Heart right ventricle (tissue), 16 donors: ENCODE measurements at regions not wholly inside any gene's neighbourhood (a gene's known extent, or its start where the extent isn't known, plus 50 kb on each side); places are given as distances from the start of the nearest gene placed in this dataset.

Source experiments
- ATAC-seq, 8 donors: fragments of 200-7000 bp; cut with Tn5 transposase; one replicate each; pipeline ENCODE4 v1.9.1; 2020; ENCODE audit warnings: mild to moderate bottlenecking in 8 of 8, moderate library complexity in 8 of 8, moderate number of reproducible peaks in 1 of 8
- DNase-seq, 2 donors: peaks; one replicate each; pipeline ENCODE4 v3.0.0-alpha.2; 2020
- H3K27ac ChIP-seq, 10 donors: fragments of 200-600 bp; sonication (generic) in 2 of 10; one replicate each; pipeline versions ENCODE4 v1.5.0 to v1.8.0; 2020 to 2022; ENCODE audit warnings: mild to moderate bottlenecking in 3 of 10
- H3K27me3 ChIP-seq, 7 donors: fragments of 200-600 bp; one replicate each; pipeline ENCODE4 v1.8.0; 2021 to 2022; ENCODE audit warnings: mild to moderate bottlenecking in 2 of 7
- H3K36me3 ChIP-seq, 9 donors: fragments of 200-600 bp; sonication (generic) in 1 of 9; one replicate each; pipeline versions ENCODE4 v1.5.0 to v1.8.0; 2020 to 2022; ENCODE audit warnings: mild to moderate bottlenecking in 2 of 9
- H3K4me1 ChIP-seq, 9 donors: fragments of 200-600 bp; sonication (generic) in 1 of 9; one replicate each; pipeline versions ENCODE4 v1.5.0 to v1.8.0; 2020 to 2022; ENCODE audit warnings: mild to moderate bottlenecking in 4 of 9
- H3K4me3 ChIP-seq, 10 donors: fragments of 200-600 bp; sonication (generic) in 2 of 10; one replicate each; pipeline versions ENCODE4 v1.5.0 to v1.8.0; 2020 to 2022; ENCODE audit warnings: mild to moderate bottlenecking in 7 of 10, moderate library complexity in 2 of 10
- H3K9me3 ChIP-seq, 11 donors: fragments of 200-600 bp in 10 of 11; sonication (generic) in 2 of 11; one replicate each; pipeline versions ENCODE4 v1.5.0 to v1.8.0; 2013 to 2022; ENCODE audit warnings: mild to moderate bottlenecking in 2 of 11, control low read depth in 1 of 11, moderate library complexity in 1 of 11
- CTCF ChIP-seq, 9 donors: fragments of 200-600 bp; sonication (generic) in 2 of 9; IDR thresholded peaks; one replicate each; pipeline versions ENCODE4 v1.5.0 to v1.8.0; 2021 to 2022; ENCODE audit warnings: antibody characterized with exemption in 9 of 9, mild to moderate bottlenecking in 5 of 9, moderate library complexity in 1 of 9
- WGBS, 2 donors: extraction: QIAGEN DNeasy Blood & Tissue Kit; methylation state at CpG; one replicate each; pipeline ENCODE4 v1.1.7; 2013; ENCODE audit warnings: inconsistent platforms in 1 of 2; 5-methylcytosine and 5-hydroxymethylcytosine counted together
- intact Hi-C, 10 donors: fragments of 100-400 bp; cut with DNase I; formaldehyde crosslinking; loops; one replicate each; pipeline versions ENCODE4 v1.11.1 to v1.14.2; 2022
- donor health status: Arrhythmogenic right ventricular cardiomyopathy.
- donor health status: ischemic (EF 13 %, LVEDD 7.1; RV severe dilation, severe dysfunction).
- donor health status: healthy with polysubstance abuse.
- donor health status: DM: no; HTN: yes; CAD: no.
- donor health status: DM: no; HTN: no; CAD: no.
- donor health status: ischemic (EF 25% LVEDD 6.9; RV normal size, moderate dysfunction).
- donor health status: ischemic (EF 25% LVEDD 5.7; RV mildly dilated, moderate dysfunction).
- donor health status: healthy.
- donor health status: DM: yes; HTN: yes; CAD: no.
- donor health status: Ischemic cardiomyopathy.
- donor health status: ischemic (EF 35%, LVEDD 5.7; RV mildly dilated, moderate dysfunction).
- donor health status: nonischemic (EF 11% LVEDD 7.7; RV severe dilation, severe dysfunction).
- donor health status: DM: yes; HTN: yes; CAD: no.
- donor health status: PGD.
- donor health status: ischemic (EF 29% LVEDD 5.4; RV normal size, mild dysfunction).
- donor health status: nonischemic (EF 23%, LVEDD 6.1; RV moderate dilation, normal function).

DNA sequence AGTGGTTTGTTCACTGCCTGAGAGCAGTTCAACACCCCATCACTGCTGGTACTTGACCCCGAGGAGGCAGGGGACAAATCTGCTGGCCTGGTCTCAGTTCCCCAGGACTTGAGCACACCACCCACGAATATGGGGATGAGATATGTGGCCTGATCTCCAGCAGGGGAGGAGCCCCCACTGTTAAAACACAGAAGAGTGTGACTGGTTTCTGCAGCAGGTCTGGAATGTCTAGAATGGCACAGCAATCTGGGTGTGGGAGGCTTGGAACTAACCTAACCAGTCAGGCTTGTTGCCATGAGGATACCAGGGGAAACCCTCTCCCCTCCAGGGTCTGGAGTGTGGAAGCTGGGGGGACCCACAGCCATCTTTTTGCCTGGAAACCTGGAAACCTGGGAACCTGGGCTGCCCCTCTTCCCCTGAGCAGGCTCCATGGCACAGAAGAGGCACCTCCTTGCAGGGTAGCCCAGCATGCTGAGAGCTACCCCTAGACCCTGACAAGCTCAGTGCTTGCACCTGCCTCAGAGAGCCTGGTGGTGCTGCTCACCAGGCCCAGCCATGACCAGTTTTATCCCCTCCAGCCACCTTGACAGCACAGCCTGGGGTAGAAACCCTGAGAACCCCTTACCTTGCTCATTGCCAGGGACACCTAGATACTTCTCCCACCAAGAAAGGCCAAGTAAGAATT is 273.8 kb downstream of the LIG4 start:
- intact Hi-C loops: no loop called here
- no peaks in the 10 kb centered on the region for H3K36me3 ChIP-seq
- 52 to 65% methylated on average over 2 of the region's 2 CpGs for WGBS, 2 donors

DNA sequence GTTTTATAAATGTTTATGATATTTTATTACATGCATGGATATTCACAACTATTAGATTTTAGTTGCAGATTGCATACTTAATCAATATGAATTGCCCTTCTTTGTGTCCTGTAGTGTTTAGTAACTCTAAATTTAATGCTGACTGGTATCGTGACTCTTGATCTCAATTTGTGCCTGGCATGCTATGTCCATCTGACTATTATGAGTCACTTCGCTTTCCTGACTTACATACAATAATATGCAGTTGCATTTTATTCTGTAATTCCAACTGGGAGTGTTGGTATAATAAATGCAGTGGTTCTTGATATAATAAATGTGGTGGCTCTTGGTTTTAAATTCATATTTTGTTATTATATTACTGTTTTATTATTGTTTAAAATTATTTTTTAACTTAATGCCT is 277.5 kb downstream of the LIG4 start:
- WGBS, 2 donors: 86 to 87% methylated on average over 2 of the region's 2 CpGs
- DNase-seq (no peak), ATAC-seq (no peak)
- Histone ChIP-seq H3K27me3 (peaks cover 0 to 3% (median 0%) of the 10 kb centered on the region in 7 donors), H3K36me3 (no peaks in the 10 kb centered on the region), H3K27ac (no peak overlapping the region), H3K4me1 (no peaks in the 10 kb centered on the region), H3K4me3 (no peak overlapping the region), H3K9me3 (peaks cover 0 to 20% (median 0%) of the 10 kb centered on the region in 11 donors)
- TF ChIP-seq CTCF (IDR thresholded peaks at IDR 0.05): no peak
- intact Hi-C loops: no loop called here

More for the DNA sequence above, 273.8 kb downstream of the LIG4 start:
- Histone ChIP-seq H3K27me3 (peaks cover 0 to 3% (median 0%) of the 10 kb centered on the region in 7 donors), H3K9me3 (peaks cover 0 to 22% (median 3%) of the 10 kb centered on the region in 11 donors), H3K27ac (no peak overlapping the region), H3K4me3 (no peak overlapping the region), H3K4me1 (no peaks in the 10 kb centered on the region)
- ATAC-seq: no peak
- no peak for TF ChIP-seq CTCF (IDR thresholded peaks at IDR 0.05)
- DNase-seq: no peak

GRCh38 chr13:107931056-107931455 is 284.3 kb downstream of the LIG4 start:
- DNase-seq: no peak
- 84 to 87% methylated on average over 4 of the region's 4 CpGs for WGBS, 2 donors
- no peak for ATAC-seq
- peaks cover 0 to 4% (median 0%) of the 10 kb centered on the region in 7 donors for H3K27me3 ChIP-seq
- no peak for TF ChIP-seq CTCF (IDR thresholded peaks at IDR 0.05)
- no peak overlapping the region for H3K4me3 ChIP-seq
- intact Hi-C loops: no loop called here
- H3K4me1 ChIP-seq: no peaks in the 10 kb centered on the region
- no peaks in the 10 kb centered on the region for H3K36me3 ChIP-seq
- peaks cover 0 to 42% (median 0%) of the 10 kb centered on the region in 11 donors for H3K9me3 ChIP-seq
- H3K27ac ChIP-seq: no peak overlapping the region

DNA sequence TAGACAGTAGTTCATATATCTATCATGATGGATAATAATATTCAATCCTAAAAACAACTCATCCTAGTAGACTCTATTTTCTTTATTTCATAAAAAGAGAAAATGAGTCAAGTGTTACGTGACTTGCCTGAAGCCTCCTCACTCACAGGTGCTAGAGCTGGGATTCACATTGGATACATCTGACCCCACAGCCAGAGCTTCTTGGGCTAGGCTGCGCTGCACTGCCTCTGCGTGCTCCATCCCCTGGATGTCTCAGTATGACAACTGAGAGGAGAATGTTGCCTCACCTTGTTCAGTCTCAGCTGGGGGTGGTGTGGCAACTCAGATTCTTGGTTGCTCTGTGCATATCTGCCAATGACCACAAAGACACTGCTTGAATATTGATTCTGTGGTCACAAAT is 286.6 kb downstream of the LIG4 start:
- Histone ChIP-seq H3K9me3 (peaks cover 0 to 41% (median 0%) of the 10 kb centered on the region in 11 donors), H3K4me1 (no peaks in the 10 kb centered on the region), H3K27me3 (peaks cover 0 to 4% (median 0%) of the 10 kb centered on the region in 7 donors), H3K36me3 (no peaks in the 10 kb centered on the region), H3K4me3 (no peak overlapping the region), H3K27ac (no peak overlapping the region)
- 92 to 93% methylated on average over 3 of the region's 3 CpGs for WGBS, 2 donors
- no peak for ATAC-seq
- DNase-seq: no peak
- intact Hi-C loops: no loop called here
- TF ChIP-seq CTCF (IDR thresholded peaks at IDR 0.05): no peak
